Calu3 (cell line): ENCODE measurements at regions not wholly inside any gene's neighbourhood (a gene's known extent, or its start where the extent isn't known, plus 50 kb on each side); places are given as distances from the start of the nearest gene placed in this dataset.

Source experiments
- BruUV-seq: library from RNA; stranded (reverse); fragments of 400-500 nt; replicated peaks from 2 replicates; lab custom pipeline; 2021; lab: Mats Ljungman, UMichigan
- CTCF ChIA-PET: fragments of 300-600 bp; sonication (Branson Sonifier 250); formaldehyde crosslinking; loops from one replicate; lab custom pipeline; 2022; ENCODE audit warnings: antibody characterized with exemption; lab: Charles Lee
- DNase-seq: peaks from one replicate; pipeline ENCODE4 v3.0.0; 2022
- H3K27ac Mint-ChIP-seq: one replicate; pipeline ENCODE4 v1.8.0; 2022; ENCODE audit warnings: mixed read lengths; ENCODE audit not compliant: unreplicated experiment
- H3K27me3 Mint-ChIP-seq: one replicate; pipeline ENCODE4 v1.8.0; 2022; ENCODE audit warnings: mixed read lengths; ENCODE audit not compliant: unreplicated experiment
- H3K36me3 Mint-ChIP-seq: one replicate; pipeline ENCODE4 v1.8.0; 2022; ENCODE audit warnings: mild to moderate bottlenecking, moderate library complexity, mixed read lengths; ENCODE audit not compliant: insufficient read depth, unreplicated experiment
- H3K4me1 Mint-ChIP-seq: one replicate; pipeline ENCODE4 v1.8.0; 2022; ENCODE audit warnings: mild to moderate bottlenecking, low read depth, mixed read lengths; ENCODE audit not compliant: unreplicated experiment
- H3K4me3 Mint-ChIP-seq: one replicate; pipeline ENCODE4 v1.8.0; 2022; ENCODE audit warnings: mild to moderate bottlenecking, low read depth, moderate library complexity, mixed read lengths; ENCODE audit not compliant: unreplicated experiment
- H3K9me3 Mint-ChIP-seq: one replicate; pipeline ENCODE4 v1.8.0; 2022; ENCODE audit warnings: low read depth, mixed read lengths; ENCODE audit not compliant: unreplicated experiment
- intact Hi-C: fragments of 100-400 bp; cut with micrococcal nuclease; formaldehyde crosslinking; loops from one replicate; pipeline ENCODE4 v1.10.0; 2022; ENCODE audit not compliant: unreplicated experiment
- TF ChIP-seq, protein P1 (sequence below): fragments of 200-600 bp; IDR thresholded peaks from one replicate; pipeline ENCODE4 v1.8.0; 2022; ENCODE audit warnings: antibody characterized with exemption; ENCODE audit not compliant: unreplicated experiment

DNA sequence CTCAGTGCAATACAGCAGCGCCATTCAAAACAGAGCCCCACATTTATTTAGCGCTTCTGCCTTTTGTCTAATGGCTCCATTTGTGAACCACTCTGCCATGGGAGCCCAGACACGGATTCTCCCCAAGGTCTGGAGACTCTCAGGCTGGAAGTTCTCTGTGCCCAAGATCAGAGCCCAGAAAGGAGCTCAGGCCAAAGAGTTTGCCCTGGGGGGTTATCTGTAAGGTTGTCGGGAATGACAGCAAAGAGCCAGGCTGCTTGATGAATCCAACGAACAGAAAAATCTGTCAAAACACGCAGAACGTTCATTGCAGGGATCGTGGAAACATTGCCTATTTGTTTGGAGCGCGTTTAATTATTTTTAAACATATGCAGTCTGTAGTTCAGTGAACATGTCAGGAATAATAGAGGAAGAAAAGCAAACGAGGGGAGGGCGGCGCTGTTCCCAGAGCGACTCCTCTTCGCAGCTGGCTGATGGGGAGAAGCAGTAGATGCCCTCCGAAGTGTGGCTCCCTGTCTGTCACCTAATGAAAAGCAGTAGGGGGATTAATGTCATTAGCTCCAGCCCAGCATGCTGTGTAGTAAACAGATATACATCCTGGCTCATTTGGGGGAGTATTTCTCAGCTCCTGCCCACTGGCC lies 464.9 kb upstream of the MPDZ start:
- TF ChIP-seq, protein P1, sequence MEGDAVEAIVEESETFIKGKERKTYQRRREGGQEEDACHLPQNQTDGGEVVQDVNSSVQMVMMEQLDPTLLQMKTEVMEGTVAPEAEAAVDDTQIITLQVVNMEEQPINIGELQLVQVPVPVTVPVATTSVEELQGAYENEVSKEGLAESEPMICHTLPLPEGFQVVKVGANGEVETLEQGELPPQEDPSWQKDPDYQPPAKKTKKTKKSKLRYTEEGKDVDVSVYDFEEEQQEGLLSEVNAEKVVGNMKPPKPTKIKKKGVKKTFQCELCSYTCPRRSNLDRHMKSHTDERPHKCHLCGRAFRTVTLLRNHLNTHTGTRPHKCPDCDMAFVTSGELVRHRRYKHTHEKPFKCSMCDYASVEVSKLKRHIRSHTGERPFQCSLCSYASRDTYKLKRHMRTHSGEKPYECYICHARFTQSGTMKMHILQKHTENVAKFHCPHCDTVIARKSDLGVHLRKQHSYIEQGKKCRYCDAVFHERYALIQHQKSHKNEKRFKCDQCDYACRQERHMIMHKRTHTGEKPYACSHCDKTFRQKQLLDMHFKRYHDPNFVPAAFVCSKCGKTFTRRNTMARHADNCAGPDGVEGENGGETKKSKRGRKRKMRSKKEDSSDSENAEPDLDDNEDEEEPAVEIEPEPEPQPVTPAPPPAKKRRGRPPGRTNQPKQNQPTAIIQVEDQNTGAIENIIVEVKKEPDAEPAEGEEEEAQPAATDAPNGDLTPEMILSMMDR: no peak
- intact Hi-C loops: no loop called here
- no peaks in the 10 kb centered on the region for H3K4me1 Mint-ChIP-seq
- H3K27ac Mint-ChIP-seq: no peak overlapping the region
- H3K36me3 Mint-ChIP-seq: no peaks in the 10 kb centered on the region
- CTCF ChIA-PET: no interaction called here
- H3K4me3 Mint-ChIP-seq: no peak overlapping the region
- BruUV-seq: no TSS peak
- no peak for DNase-seq
- H3K27me3 Mint-ChIP-seq: no peaks in the 10 kb centered on the region
- no peaks in the 10 kb centered on the region for H3K9me3 Mint-ChIP-seq

DNA sequence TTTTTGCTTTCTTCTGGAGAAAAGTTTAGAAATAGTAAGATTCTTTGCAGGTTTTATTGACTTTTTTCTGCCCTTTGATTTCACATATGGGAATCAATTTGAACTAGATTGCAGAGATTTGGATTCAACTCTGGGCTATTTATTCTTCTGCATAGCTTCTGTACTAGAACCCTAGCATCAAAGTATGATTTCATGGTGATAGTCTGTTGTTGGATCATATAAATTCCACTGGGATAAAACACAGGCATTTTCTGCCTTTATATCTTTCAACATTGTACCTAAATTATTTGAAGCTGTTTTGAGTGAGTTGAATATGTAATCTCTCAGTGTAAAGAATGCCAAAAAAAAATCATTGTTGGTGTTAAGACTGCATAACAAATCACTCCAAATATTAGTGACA lies 458.4 kb upstream of the MPDZ start:
- CTCF ChIA-PET: no interaction called here
- intact Hi-C loops: no loop called here
- Mint-ChIP-seq H3K36me3 (no peaks in the 10 kb centered on the region), H3K4me1 (no peaks in the 10 kb centered on the region), H3K27ac (no peak overlapping the region), H3K4me3 (no peak overlapping the region), H3K9me3 (no peaks in the 10 kb centered on the region), H3K27me3 (no peaks in the 10 kb centered on the region)
- TF ChIP-seq, protein P1: no peak
- DNase-seq: no peak
- no TSS peak for BruUV-seq

DNA sequence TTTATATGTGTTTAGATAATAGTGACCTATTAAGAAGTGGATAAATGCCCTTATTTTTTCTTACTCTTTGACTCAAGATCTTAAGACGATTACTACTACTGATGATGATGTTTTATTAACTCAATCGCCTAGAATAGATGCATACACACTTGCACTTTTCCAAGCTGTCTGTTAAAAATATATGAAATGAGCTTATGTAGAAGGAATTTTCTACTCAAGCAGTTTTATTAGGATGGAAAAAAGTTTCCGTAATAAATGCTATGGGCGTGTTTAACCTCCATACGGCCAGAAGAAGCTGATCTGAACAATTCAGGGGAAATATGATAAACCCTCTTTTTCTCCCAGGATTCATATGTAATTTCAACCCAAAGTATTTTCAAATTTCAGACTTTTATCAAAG lies 455.7 kb upstream of the MPDZ start:
- CTCF ChIA-PET: interaction anchor here (0.7 kb wide), 2 partner anchors 224 to 289 kb away, joined by 3 to 4 read pairs; no protein-coding TSS in a partner anchor
- Mint-ChIP-seq H3K4me3 (no peak overlapping the region), H3K9me3 (no peaks in the 10 kb centered on the region), H3K4me1 (no peaks in the 10 kb centered on the region), H3K27ac (no peak overlapping the region), H3K27me3 (peaks cover 19% of the 10 kb centered on the region), H3K36me3 (no peaks in the 10 kb centered on the region)
- BruUV-seq: no TSS peak
- TF ChIP-seq, protein P1: no peak
- DNase-seq: no peak
- intact Hi-C loops: no loop called here

DNA sequence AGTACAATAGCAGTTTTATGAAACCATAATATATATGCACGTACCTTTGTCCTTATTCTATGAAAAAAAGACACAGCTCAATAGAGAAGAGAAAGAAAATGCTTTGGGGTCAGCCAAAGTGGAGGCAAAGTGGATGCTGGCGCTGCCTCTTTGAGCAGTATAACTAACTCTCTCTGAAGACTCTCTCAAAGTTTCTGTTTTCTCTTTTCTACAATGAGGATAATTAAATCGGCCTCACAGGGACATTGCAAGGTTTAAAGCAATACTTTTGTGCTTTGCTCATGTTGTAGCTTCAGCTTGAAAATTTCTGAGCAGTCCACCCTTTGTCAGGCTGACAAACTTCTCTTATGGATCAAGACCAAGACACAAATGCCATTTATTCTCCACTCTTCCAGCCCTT lies 455.1 kb upstream of the MPDZ start:
- CTCF ChIA-PET: interaction anchor here (1.0 kb wide), 1 partner anchor 16 kb away, joined by 4 read pairs; no protein-coding TSS in a partner anchor
- Mint-ChIP-seq H3K36me3 (no peaks in the 10 kb centered on the region), H3K27ac (no peak overlapping the region), H3K9me3 (no peaks in the 10 kb centered on the region), H3K4me1 (no peaks in the 10 kb centered on the region), H3K4me3 (no peak overlapping the region), H3K27me3 (peaks cover 21% of the 10 kb centered on the region)
- intact Hi-C loops: no loop called here
- BruUV-seq: no TSS peak
- DNase-seq: no peak
- TF ChIP-seq, protein P1: no peak
